HG02571 (cell line): ENCODE measurements at regions not wholly inside any gene's neighbourhood (a gene's known extent, or its start where the extent isn't known, plus 50 kb on each side); places are given as distances from the start of the nearest gene placed in this dataset.

Experiments used
- ATAC-seq: cut with Tn5 transposase; IDR thresholded peaks from one replicate; pipeline ENCODE4 v1.9.1; 2021; ENCODE audit warnings: mild to moderate bottlenecking, moderate library complexity; ENCODE audit not compliant: unreplicated experiment

GRCh38 chr1:58017641-58018040 is 528.9 kb downstream of the OMA1 start:
- no peak for ATAC-seq

GRCh38 chr1:58013237-58013636 is 533.3 kb downstream of the OMA1 start:
- no peak for ATAC-seq

GRCh38 chr1:58011978-58012377 is 534.5 kb downstream of the OMA1 start:
- ATAC-seq = no peak

- ATAC-seq = no peak
Measured at GRCh38 chr1:58006421-58007046, 540.0 kb downstream of the OMA1 start.

- no peak for ATAC-seq
Measured at GRCh38 chr1:58005212-58005611, 541.3 kb downstream of the OMA1 start.

- ATAC-seq = no peak
Measured at GRCh38 chr1:58003988-58004387, 542.5 kb downstream of the OMA1 start.

- no peak for ATAC-seq
Measured at GRCh38 chr1:58003059-58003458, 543.5 kb downstream of the OMA1 start.

GRCh38 chr1:58000821-58001220 is 545.7 kb downstream of the OMA1 start:
- no peak for ATAC-seq

- ATAC-seq = no peak
Measured at GRCh38 chr1:58000116-58000515, 546.4 kb downstream of the OMA1 start.

- no peak for ATAC-seq
Measured at GRCh38 chr1:57996400-57996799, 550.1 kb downstream of the OMA1 start.

- ATAC-seq = no peak
Measured at GRCh38 chr1:57991289-57991688, 555.2 kb downstream of the OMA1 start.

- no peak for ATAC-seq
Measured at GRCh38 chr1:57989877-57990276, 556.6 kb downstream of the OMA1 start.

- no peak for ATAC-seq
Measured at GRCh38 chr1:57987523-57987922, 559.0 kb downstream of the OMA1 start.

GRCh38 chr1:57986432-57986831 is 560.1 kb downstream of the OMA1 start:
- no peak for ATAC-seq

GRCh38 chr1:57984277-57984676 is 560.4 kb upstream of the DAB1 start:
- no peak for ATAC-seq

GRCh38 chr1:57983441-57983840 is 559.6 kb upstream of the DAB1 start:
- no peak for ATAC-seq

GRCh38 chr1:57982852-57983251 is 559.0 kb upstream of the DAB1 start:
- ATAC-seq = no peak

- no peak for ATAC-seq
Measured at GRCh38 chr1:57976216-57976615, 552.4 kb upstream of the DAB1 start.

GRCh38 chr1:57968321-57968720 is 544.5 kb upstream of the DAB1 start:
- no peak for ATAC-seq

GRCh38 chr1:57966751-57967406 is 543.0 kb upstream of the DAB1 start:
- no peak for ATAC-seq

- ATAC-seq = no peak
Measured at GRCh38 chr1:57966340-57966739, 542.5 kb upstream of the DAB1 start.

- ATAC-seq = no peak
Measured at GRCh38 chr1:57963581-57963980, 539.7 kb upstream of the DAB1 start.
